Astrocyte (in vitro differentiated cells and primary cell): ENCODE measurements at regions not wholly inside any gene's neighbourhood (a gene's known extent, or its start where the extent isn't known, plus 50 kb on each side); places are given as distances from the start of the nearest gene placed in this dataset.

Source experiments
- EZH2 ChIP-seq: IDR thresholded peaks from 2 replicates; pipeline ENCODE4 v1.6.1; 2012; ENCODE audit warnings: mild to moderate bottlenecking, low read length, inconsistent platforms; ENCODE audit not compliant: insufficient read depth
- TF ChIP-seq, protein P1 (sequence below): IDR thresholded peaks from 2 replicates; pipeline ENCODE4 v1.5.1; 2011; ENCODE audit warnings: low read depth, mild to moderate bottlenecking, inconsistent platforms, low read length, moderate library complexity; ENCODE audit not compliant: insufficient read depth

GRCh38 chr16:7804635-7805195 lies 472.1 kb downstream of the RBFOX1 start:
- TF ChIP-seq, protein P1, sequence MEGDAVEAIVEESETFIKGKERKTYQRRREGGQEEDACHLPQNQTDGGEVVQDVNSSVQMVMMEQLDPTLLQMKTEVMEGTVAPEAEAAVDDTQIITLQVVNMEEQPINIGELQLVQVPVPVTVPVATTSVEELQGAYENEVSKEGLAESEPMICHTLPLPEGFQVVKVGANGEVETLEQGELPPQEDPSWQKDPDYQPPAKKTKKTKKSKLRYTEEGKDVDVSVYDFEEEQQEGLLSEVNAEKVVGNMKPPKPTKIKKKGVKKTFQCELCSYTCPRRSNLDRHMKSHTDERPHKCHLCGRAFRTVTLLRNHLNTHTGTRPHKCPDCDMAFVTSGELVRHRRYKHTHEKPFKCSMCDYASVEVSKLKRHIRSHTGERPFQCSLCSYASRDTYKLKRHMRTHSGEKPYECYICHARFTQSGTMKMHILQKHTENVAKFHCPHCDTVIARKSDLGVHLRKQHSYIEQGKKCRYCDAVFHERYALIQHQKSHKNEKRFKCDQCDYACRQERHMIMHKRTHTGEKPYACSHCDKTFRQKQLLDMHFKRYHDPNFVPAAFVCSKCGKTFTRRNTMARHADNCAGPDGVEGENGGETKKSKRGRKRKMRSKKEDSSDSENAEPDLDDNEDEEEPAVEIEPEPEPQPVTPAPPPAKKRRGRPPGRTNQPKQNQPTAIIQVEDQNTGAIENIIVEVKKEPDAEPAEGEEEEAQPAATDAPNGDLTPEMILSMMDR = no peak
- TF ChIP-seq EZH2 = no peak
